DND-41 (cell line): ENCODE measurements at regions not wholly inside any gene's neighbourhood (a gene's known extent, or its start where the extent isn't known, plus 50 kb on each side); places are given as distances from the start of the nearest gene placed in this dataset.

ENCODE experiments used
- ATAC-seq: fragments of 200-7000 bp; cut with Tn5 transposase; 3 replicates; pipeline ENCODE4 v1.9.1; 2021; ENCODE audit warnings: low read depth; ENCODE audit not compliant: insufficient read depth
- DNase-seq: peaks from one replicate; pipeline ENCODE4 v3.0.0-alpha.2; 2020
- H2AFZ ChIP-seq: 2 replicates; pipeline ENCODE4 v1.6.0; 2012; ENCODE audit warnings: low read depth, low read length
- H3K27ac ChIP-seq: 2 replicates; pipeline ENCODE4 v1.5.1; 2012; ENCODE audit warnings: low read length, inconsistent platforms
- H3K27me3 ChIP-seq: fragments of 200-600 bp; sonication (generic); 2 replicates; pipeline ENCODE4 v1.6.0; 2012; ENCODE audit warnings: low read length, mild to moderate bottlenecking, inconsistent platforms; ENCODE audit not compliant: insufficient read depth, poor library complexity
- H3K36me3 ChIP-seq: 2 replicates; pipeline ENCODE4 v1.5.1; 2012; ENCODE audit warnings: low read length, inconsistent platforms; ENCODE audit not compliant: insufficient read depth
- H3K4me1 ChIP-seq: 2 replicates; pipeline ENCODE4 v1.5.1; 2012; ENCODE audit warnings: mild to moderate bottlenecking, low read length; ENCODE audit not compliant: insufficient read depth
- H3K4me2 ChIP-seq: 2 replicates; pipeline ENCODE4 v1.6.0; 2012; ENCODE audit warnings: mild to moderate bottlenecking, moderate library complexity, low read length, inconsistent platforms; ENCODE audit not compliant: insufficient read depth
- H3K4me3 ChIP-seq, 2 experiments: fragments of 200-600 bp in 1 of 2; shearing (Covaris generic) in 1 of 2; 2 replicates each; pipeline ENCODE4 v1.5.1; 2012 to 2016; ENCODE audit warnings: inconsistent platforms in 2 of 2, low read length in 2 of 2, mild to moderate bottlenecking in 2 of 2, low read depth in 1 of 2, moderate library complexity in 1 of 2
- H3K79me2 ChIP-seq: 2 replicates; pipeline ENCODE4 v1.6.0; 2012; ENCODE audit warnings: low read length, inconsistent platforms; ENCODE audit not compliant: insufficient read depth
- H3K9ac ChIP-seq: 2 replicates; pipeline ENCODE4 v1.6.0; 2012; ENCODE audit warnings: low read depth, mild to moderate bottlenecking, inconsistent platforms, low read length, moderate library complexity
- H3K9me3 ChIP-seq: 2 replicates; pipeline ENCODE4 v1.5.1; 2012; ENCODE audit warnings: low read length, moderate library complexity, mild to moderate bottlenecking, inconsistent platforms; ENCODE audit not compliant: insufficient read depth, severe bottlenecking
- H4K20me1 ChIP-seq: 2 replicates; pipeline ENCODE4 v1.6.0; 2012; ENCODE audit warnings: low read length; ENCODE audit not compliant: insufficient read depth
- EZH2 ChIP-seq: IDR thresholded peaks from 3 replicates; pipeline ENCODE4 v1.6.1; 2012; ENCODE audit warnings: borderline replicate concordance, low read depth, mild to moderate bottlenecking, moderate library complexity, low read length, inconsistent platforms; ENCODE audit not compliant: severe bottlenecking
- TF ChIP-seq, protein P1 (sequence below): IDR thresholded peaks from 2 replicates; pipeline ENCODE4 v1.5.1; 2012; ENCODE audit warnings: borderline replicate concordance, low read length, moderate library complexity, mild to moderate bottlenecking; ENCODE audit not compliant: poor library complexity, severe bottlenecking; ENCODE audit errors: extremely low read depth

DNA sequence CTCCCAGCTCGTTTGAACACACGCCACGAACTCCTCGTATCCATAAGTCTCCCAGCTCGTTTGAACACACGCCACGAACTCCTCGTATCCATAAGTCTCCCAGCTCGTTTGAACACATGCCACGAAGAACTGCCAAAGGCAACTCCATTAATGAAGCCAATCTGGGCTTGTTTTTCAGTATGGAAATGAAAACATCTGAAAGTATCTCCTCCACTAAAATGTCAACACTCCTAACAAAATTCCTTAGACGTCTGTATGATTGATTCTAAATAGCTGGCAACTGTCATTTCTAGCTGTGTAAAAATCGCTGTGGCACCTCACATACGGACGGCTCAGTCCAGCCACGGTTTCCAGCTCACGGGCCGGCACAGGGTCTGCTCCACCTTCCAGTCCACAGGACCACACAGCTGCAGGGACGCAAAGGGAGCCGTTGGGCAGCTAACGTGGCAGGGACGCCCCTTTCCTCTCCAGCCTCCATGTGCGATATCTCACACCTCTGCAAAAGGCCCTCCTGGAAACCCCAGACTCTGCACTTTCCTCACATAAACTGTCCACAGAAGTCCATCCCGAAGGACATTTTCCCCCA lies 67.1 kb upstream of the METRNL start:
- ATAC-seq = no peak
- Histone ChIP-seq H3K4me1 (no peaks in the 10 kb centered on the region), H2AFZ (no peak overlapping the region), H3K27ac (no peak overlapping the region), H3K4me3 (no peak overlapping the region), H3K9me3 (no peaks in the 10 kb centered on the region), H3K79me2 (peaks cover 91% of the 10 kb centered on the region), H4K20me1 (peaks cover 81% of the 10 kb centered on the region), H3K9ac (no peak overlapping the region), H3K36me3 (peaks cover 67% of the 10 kb centered on the region), H3K4me2 (no peak overlapping the region), H3K27me3 (no peaks in the 10 kb centered on the region)
- DNase-seq = no peak
- no peak for TF ChIP-seq EZH2
- TF ChIP-seq, protein P1, sequence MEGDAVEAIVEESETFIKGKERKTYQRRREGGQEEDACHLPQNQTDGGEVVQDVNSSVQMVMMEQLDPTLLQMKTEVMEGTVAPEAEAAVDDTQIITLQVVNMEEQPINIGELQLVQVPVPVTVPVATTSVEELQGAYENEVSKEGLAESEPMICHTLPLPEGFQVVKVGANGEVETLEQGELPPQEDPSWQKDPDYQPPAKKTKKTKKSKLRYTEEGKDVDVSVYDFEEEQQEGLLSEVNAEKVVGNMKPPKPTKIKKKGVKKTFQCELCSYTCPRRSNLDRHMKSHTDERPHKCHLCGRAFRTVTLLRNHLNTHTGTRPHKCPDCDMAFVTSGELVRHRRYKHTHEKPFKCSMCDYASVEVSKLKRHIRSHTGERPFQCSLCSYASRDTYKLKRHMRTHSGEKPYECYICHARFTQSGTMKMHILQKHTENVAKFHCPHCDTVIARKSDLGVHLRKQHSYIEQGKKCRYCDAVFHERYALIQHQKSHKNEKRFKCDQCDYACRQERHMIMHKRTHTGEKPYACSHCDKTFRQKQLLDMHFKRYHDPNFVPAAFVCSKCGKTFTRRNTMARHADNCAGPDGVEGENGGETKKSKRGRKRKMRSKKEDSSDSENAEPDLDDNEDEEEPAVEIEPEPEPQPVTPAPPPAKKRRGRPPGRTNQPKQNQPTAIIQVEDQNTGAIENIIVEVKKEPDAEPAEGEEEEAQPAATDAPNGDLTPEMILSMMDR = no peak

DNA sequence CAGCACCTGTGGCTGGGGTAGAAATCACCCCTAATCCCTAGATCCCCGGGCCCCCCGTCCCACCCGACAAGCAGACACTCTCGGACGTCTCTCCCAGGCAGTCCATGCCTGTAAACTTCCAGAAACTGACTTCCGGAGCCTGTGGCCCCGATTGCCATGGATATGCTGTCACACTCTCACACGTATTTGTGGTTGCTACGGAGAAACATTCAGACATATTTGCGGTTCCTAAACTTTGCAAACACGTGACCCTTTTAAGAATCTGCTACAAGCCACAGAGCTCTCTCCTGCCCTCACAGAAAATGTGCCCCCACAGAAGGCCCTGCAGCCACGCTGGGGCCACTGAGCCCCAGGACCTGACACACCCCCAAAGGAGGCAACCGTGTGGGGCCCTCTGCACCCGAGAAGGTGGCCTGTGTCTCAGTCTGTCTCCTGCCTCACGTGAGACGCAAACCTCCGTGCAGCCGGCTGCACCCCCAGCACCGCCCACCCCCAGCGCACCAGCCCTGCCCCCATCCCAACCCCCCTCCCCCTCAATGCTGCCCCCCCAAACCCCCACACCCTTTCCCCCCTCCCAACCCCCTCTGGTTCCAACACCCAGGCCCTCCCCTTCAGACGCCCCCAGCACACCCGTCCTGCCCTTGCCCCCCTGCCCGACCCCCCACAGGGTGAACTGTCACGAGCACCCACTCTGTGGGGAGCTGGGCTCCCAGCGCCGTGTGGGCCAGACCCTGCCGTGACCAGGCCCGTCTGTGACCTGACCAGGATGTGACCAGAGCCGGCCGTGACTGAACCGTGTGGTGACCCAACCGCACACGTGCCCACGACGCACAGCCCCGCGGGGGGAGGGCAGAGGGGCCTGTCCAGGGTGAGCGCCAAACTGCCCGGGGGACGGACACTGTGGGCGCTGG lies 66.3 kb upstream of the METRNL start:
- Histone ChIP-seq H3K9ac (no peak overlapping the region), H3K27ac (no peak overlapping the region), H3K4me3 (no peak overlapping the region), H3K4me2 (no peak overlapping the region), H3K36me3 (peaks cover 67% of the 10 kb centered on the region), H3K79me2 (peaks cover 92% of the 10 kb centered on the region), H2AFZ (no peak overlapping the region), H3K4me1 (no peaks in the 10 kb centered on the region), H3K27me3 (no peaks in the 10 kb centered on the region), H3K9me3 (no peaks in the 10 kb centered on the region), H4K20me1 (peaks cover 82% of the 10 kb centered on the region)
- DNase-seq (no peak), ATAC-seq (no peak)
- TF ChIP-seq EZH2 = no peak
- TF ChIP-seq, protein P1 = no peak

DNA sequence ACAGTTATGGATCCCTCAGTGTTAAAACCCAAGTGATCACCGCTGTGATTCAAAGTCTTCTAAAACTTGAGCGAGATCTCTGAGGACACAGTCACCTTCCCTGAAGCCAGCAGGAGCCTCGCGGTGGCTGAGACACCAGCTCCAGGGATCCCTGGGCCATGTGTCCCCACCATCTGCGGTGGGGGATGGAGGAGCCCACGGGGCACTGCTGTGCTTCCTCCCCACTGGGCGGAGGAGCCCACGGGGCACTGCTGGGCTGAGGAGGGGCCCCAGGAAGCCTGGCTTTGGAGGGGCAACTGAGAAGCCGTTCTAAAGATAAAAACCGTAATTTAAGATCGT lies 65.7 kb upstream of the METRNL start:
- H3K27me3 ChIP-seq = no peaks in the 10 kb centered on the region
- no peak for ATAC-seq
- peaks cover 85% of the 10 kb centered on the region for H4K20me1 ChIP-seq
- H3K4me3 ChIP-seq = no peak overlapping the region
- H3K4me1 ChIP-seq = no peaks in the 10 kb centered on the region
- no peak overlapping the region for H3K4me2 ChIP-seq
- H3K79me2 ChIP-seq = peaks cover 92% of the 10 kb centered on the region
- H3K9ac ChIP-seq = no peak overlapping the region
- H2AFZ ChIP-seq = no peak overlapping the region
- TF ChIP-seq, protein P1 = no peak
- no peak for TF ChIP-seq EZH2
- H3K9me3 ChIP-seq = no peaks in the 10 kb centered on the region
- DNase-seq = no peak
- H3K27ac ChIP-seq = no peak overlapping the region
- peaks cover 67% of the 10 kb centered on the region for H3K36me3 ChIP-seq
